HG03575 (cell line): ENCODE measurements at regions not wholly inside any gene's neighbourhood (a gene's known extent, or its start where the extent isn't known, plus 50 kb on each side); places are given as distances from the start of the nearest gene placed in this dataset.

Experiments
- ATAC-seq: cut with Tn5 transposase; IDR thresholded peaks from one replicate; pipeline ENCODE4 v1.9.1; 2021; ENCODE audit not compliant: unreplicated experiment, insufficient number of reproducible peaks, low FRiP score; ENCODE audit errors: extremely low read depth

DNA sequence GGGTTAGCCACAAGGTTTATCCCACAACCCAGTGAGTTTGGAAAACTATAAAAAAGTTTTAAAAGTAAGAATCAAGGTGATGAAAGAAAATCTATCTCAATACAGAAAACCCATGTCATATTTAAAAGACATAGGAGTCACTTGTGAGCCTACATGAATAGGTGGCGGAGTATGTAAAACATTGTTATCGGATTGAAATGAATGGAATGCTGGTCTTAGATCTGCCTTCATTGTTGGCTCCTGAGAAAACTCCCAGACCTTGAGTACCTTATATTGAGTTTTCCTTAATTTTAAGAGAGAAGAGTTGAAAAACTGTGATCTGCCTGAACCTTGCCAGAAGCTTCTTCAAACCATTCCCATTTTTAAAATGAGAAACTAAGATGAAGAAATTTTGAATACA is 551.1 kb downstream of the EFNA5 start:
- ATAC-seq, result no peak

- ATAC-seq, result no peak
Observed at GRCh38 chr5:107118184-107119019, 552.3 kb downstream of the EFNA5 start.

DNA sequence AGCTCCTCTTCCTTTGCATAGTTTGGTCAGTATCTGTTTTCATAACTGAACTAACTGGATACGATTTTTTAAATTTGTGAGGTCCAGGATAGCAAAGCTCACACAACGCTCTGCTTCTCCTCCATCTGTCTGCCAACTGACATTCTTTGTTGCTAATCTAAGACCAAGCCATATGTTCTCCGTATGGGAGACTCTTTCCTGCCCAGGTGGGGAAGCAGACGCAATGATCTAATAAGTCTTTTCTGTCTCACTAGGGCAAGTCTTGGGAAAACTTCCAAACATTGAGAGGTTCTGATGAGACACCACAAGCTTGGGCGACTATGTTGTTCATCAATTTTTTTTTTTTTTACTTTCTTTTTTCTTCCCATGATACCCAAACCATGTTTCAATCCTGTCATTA is 558.5 kb downstream of the EFNA5 start:
- ATAC-seq, result no peak

GRCh38 chr5:107104040-107104995 is 566.4 kb downstream of the EFNA5 start:
- no peak for ATAC-seq

DNA sequence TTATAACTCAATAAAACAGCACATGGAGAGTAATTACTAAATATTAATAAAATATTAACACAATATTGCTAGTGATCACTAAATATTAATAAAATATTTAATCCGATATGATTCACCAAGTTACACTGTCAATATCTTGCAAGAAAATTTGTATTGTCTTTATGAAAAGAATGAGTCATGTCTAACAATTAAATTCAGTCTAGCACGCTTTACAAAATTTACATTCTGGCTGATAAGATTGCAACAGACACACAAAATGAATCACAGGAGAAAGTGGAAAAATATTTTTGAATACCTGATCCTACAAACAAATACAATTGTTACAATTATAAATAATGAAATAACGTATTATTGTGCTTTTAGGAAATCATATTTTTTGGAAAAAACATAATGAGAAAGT is 567.2 kb downstream of the EFNA5 start:
- ATAC-seq, result no peak

GRCh38 chr5:107100121-107100520 is 570.6 kb downstream of the EFNA5 start:
- no peak for ATAC-seq

DNA sequence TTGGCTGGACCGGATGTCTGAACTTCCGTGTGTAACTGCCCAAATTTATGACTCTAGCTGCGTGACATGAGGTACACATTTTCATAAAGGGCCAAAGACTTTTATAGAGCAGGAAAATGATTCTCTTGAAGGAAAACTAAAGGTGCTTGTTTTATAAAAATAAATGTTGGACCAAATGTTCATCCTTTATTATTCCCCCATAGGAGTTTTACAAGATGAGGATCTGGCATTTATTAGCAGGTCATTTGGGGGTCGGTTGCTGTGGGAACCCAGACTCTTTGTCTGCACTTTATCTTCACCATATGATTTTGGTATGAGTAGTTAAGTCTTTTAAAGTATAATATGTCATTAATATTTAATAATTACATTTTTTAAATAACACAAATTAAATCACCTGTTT is 571.2 kb downstream of the EFNA5 start:
- ATAC-seq, result no peak

GRCh38 chr5:107092695-107093094 is 578.0 kb downstream of the EFNA5 start:
- no peak for ATAC-seq

DNA sequence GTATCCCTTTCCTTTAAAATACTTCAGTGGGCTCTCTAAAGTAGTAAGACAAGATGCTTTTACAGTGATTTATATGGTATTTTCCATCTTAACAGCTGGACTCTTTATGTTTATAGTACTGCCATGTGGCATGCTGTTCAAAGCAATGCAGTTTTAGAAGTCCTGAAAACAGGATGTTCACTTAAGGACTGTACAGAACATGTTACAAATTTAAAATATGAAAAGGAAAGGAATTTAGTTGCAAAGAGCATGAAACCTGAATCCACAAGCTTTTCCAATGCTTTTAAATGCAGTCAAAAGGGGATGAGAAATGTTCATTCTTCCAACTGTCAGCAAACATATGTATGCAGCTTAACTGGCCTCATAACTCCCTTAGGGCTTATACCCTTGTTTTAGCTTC is 580.2 kb downstream of the EFNA5 start:
- no peak for ATAC-seq

GRCh38 chr5:107088907-107089306 is 581.8 kb downstream of the EFNA5 start:
- no peak for ATAC-seq

- ATAC-seq, result no peak
Observed at GRCh38 chr5:107085572-107085971, 585.2 kb downstream of the EFNA5 start.

DNA sequence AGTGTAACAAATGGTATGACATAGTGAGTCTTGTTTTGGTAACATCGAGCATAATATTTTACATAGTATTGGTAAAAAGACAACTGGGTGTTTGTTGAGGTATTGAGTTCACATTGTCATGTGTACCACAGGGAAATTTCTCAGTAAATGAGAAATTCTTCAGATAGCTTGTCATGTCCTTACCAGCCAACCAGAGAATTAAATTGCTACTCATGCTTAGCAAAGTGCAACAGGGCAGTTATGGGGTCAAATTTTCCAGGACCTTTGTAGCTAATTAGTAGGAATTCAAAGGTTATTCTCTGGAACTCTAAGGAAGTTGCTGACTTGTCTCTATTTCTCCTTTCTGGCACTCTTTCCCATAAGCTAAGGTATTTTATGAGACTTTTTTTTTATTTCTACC is 595.7 kb downstream of the EFNA5 start:
- ATAC-seq, result no peak

DNA sequence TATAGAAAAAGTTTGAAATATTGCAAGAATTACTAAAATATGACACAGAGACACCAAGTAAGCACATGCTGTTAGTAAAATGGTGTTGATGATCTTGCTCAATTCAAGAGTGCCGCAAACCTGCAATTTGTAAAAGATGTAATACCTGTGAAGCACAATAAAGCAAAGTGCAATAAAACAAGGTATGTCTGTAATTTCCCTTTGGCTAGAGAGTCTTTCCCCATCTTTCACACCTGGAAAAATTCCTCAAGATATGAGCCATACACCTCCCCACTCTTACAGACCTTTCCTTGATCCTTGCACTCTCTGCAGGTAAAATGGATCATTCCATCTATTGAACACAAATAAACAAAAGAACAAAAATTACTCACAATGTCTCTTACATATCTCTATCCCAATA is 597.8 kb downstream of the EFNA5 start:
- no peak for ATAC-seq

DNA sequence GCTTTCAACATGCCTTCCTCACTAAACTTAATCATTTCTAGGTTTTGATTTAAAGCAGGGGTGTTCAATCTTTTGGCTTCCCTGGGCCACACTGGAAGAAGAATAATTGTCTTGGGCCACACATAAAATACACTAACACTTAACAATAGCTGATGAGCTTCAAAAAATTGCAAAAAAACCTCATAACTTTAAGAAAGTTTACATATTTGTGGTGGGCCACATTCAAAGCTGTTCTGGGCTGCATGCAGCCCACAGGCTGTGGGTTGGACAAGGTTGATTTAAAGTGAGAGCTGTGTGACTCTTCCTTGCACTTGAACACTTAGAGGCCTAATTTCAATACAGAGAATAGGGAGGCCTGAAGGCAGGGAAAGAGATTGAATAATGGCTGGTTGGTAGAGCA is 598.3 kb downstream of the EFNA5 start:
- no peak for ATAC-seq

DNA sequence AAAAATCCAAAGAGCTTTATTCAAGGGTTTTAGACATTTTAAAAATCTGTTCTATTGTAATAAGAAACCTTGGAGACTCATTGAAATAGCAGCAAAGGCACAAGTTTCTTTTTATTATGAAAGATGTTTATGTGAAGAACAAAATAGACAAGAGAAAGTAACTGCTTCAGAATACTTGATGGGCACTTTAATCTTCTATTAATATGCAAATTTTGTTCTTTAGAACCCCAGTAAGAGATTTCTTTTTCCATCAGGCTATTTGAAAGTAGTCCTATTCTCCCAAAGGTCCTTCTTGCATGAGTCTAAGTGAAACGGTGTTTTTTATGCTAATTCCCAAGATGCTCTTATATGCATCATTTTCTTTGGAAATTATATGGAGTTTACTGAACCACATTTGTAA is 602.0 kb downstream of the EFNA5 start:
- ATAC-seq, result no peak

DNA sequence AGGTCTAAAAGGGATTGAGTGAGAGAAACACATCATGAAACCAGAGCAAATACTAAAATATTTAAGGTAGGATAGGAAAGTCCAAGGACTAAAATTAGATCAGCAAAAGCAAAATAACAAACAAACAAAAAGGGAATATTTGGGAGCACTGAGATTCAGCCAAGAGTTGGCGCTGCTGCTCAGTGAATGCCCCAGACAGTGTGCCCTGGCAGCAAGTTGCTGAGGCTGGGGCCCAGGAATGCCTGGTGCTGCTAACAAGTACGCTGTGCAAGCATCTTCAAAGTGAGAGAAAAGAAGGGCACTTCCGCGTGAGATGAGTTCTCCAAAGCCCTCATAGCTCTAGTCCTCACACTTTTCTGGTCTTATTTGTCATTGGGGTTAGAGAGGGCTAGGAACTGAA is 603.3 kb downstream of the EFNA5 start:
- ATAC-seq, result no peak

- ATAC-seq, result no peak
Observed at GRCh38 chr5:107063511-107063910, 607.2 kb downstream of the EFNA5 start.

GRCh38 chr5:107058803-107059202 is 611.9 kb downstream of the EFNA5 start:
- no peak for ATAC-seq

GRCh38 chr5:107058235-107058634 is 612.5 kb downstream of the EFNA5 start:
- ATAC-seq, result no peak

- ATAC-seq, result no peak
Observed at GRCh38 chr5:107056278-107056677, 614.5 kb downstream of the EFNA5 start.
